GM12878 (cell line): ENCODE measurements at regions not wholly inside any gene's neighbourhood (a gene's known extent, or its start where the extent isn't known, plus 50 kb on each side); places are given as distances from the start of the nearest gene placed in this dataset.

Experiments
- CBFB ChIP-seq: IDR thresholded peaks from 2 replicates; pipeline ENCODE4 v1.6.1; 2016; ENCODE audit warnings: antibody characterized with exemption, low read depth
- EP300 ChIP-seq, 2 experiments: fragments of 150-350 bp in 1 of 2; IDR thresholded peaks; 2 replicates each; pipeline ENCODE4 v1.6.1; 2011 to 2012; ENCODE audit warnings: low read depth in 2 of 2, low read length in 2 of 2, borderline replicate concordance in 1 of 2, improper control_type of control experiment in 1 of 2, inconsistent platforms in 1 of 2; ENCODE audit not compliant: control insufficient read depth in 1 of 2
- RB1 ChIP-seq: fragments of 450-650 bp; formaldehyde crosslinking; IDR thresholded peaks from 2 replicates; pipeline ENCODE4 v1.6.1; 2017; ENCODE audit warnings: mild to moderate bottlenecking, borderline replicate concordance
- SIN3A ChIP-seq: IDR thresholded peaks from 2 replicates; pipeline ENCODE4 v1.6.1; 2012; ENCODE audit warnings: low read depth, low read length, improper control_type of control experiment
- SIX5 ChIP-seq: IDR thresholded peaks from 2 replicates; pipeline ENCODE4 v1.6.1; 2011; ENCODE audit warnings: mild to moderate bottlenecking, low read depth, low read length, moderate library complexity; ENCODE audit not compliant: severe bottlenecking
- TCF12 ChIP-seq: IDR thresholded peaks from 2 replicates; pipeline ENCODE4 v1.6.1; 2011; ENCODE audit warnings: low read depth, mild to moderate bottlenecking, low read length
- ZNF687 ChIP-seq: fragments of 450-650 bp; IDR thresholded peaks from 2 replicates; pipeline ENCODE4 v1.6.1; 2017; ENCODE audit warnings: mild to moderate bottlenecking, moderate library complexity

- TF ChIP-seq SIN3A (no peak), SIX5 (no peak), ZNF687 (no peak), RB1 (no peak), CBFB (no peak), TCF12 (no peak), EP300 (IDR thresholded peaks at IDR 0.05; ENCODE audit: borderline replicate concordance in 1 of 2, control insufficient read depth in 1 of 2, low read depth in 2 of 2, low read length in 2 of 2) (no peak)
These were observed 1396.9 kb upstream of the NXPH2 start for GRCh38 chr2:140177086-140177485.
